ENCODE measurements at regions not wholly inside any gene's neighbourhood (a gene's known extent, or its start where the extent isn't known, plus 50 kb on each side); places are given as distances from the start of the nearest gene placed in this dataset.

DNA sequence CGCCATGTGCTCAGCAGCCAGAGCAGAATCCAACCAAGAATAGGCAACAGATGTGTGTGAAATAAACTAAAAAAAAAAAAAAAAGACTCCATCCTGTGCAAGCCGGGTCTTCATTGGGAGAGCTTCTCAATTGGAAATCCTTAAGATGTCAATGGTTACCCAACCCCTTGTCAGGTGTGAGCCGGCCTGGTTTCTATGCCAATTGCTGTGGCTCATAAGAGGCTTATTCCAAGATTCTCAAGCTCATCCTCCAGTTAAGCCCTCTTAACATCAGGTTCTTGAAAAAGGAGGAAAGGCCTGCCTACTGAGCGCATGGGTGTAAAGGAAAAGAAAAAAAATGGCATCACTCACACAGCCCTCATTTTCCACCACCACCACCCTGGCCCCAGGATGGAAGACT lies 1084.6 kb downstream of the UQCRFS1 start:
- ChIA-PET POLR2A (interaction anchor here (0.7 kb wide), 1 partner anchor 61 kb away, joined by 3 read pairs; no protein-coding TSS in a partner anchor), CTCF (interaction anchor here (0.8 to 1.0 kb wide), 2 partner anchors 11 to 19 kb away, joined by 3 read pairs; no protein-coding TSS in a partner anchor)
- DNase-seq (ENCODE audit: low spot score) (no peak), ATAC-seq (no peak)
- 0 out of 2 replicates have a peak, but pooled peaks cover 4% of the 10 kb centered on the region for H3K9me3 Mint-ChIP-seq
- H3K27me3 Mint-ChIP-seq (ENCODE audit: low read depth) = no peaks in the 10 kb centered on the region
- TF ChIP-seq, protein P1, sequence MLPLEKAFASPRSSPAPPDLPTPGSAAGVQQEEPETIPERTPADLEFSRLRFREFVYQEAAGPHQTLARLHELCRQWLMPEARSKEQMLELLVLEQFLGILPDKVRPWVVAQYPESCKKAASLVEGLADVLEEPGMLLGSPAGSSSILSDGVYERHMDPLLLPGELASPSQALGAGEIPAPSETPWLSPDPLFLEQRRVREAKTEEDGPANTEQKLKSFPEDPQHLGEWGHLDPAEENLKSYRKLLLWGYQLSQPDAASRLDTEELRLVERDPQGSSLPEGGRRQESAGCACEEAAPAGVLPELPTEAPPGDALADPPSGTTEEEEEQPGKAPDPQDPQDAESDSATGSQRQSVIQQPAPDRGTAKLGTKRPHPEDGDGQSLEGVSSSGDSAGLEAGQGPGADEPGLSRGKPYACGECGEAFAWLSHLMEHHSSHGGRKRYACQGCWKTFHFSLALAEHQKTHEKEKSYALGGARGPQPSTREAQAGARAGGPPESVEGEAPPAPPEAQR (CRISPR knock-in tag; IDR thresholded peaks at IDR 0.05) = no peak
- TF ChIP-seq AFF4 (CRISPR knock-in tag; IDR thresholded peaks at IDR 0.05; ENCODE audit: borderline replicate concordance) (no peak), ZNF425 (CRISPR knock-in tag; conservative IDR thresholded peaks at IDR 0.05) (no peak), IRF2 (CRISPR knock-in tag; IDR thresholded peaks at IDR 0.05; ENCODE audit: borderline replicate concordance, low read depth) (no peak), ZBTB21 (CRISPR knock-in tag; IDR thresholded peaks at IDR 0.05; ENCODE audit: borderline replicate concordance) (no peak), OVOL2 (CRISPR knock-in tag; IDR thresholded peaks at IDR 0.05; ENCODE audit: borderline replicate concordance) (no peak), ZNF532 (CRISPR knock-in tag; IDR thresholded peaks at IDR 0.05; ENCODE audit: borderline replicate concordance) (no peak), HMGXB4 (CRISPR knock-in tag; IDR thresholded peaks at IDR 0.05) (no peak), ELF4 (CRISPR knock-in tag; IDR thresholded peaks at IDR 0.05; ENCODE audit: low read depth) (no peak)
- peaks cover 20% of the 10 kb centered on the region for H3K4me1 Mint-ChIP-seq
- no peak overlapping the region for H3K27ac Mint-ChIP-seq
- H3K36me3 Mint-ChIP-seq = no peaks in the 10 kb centered on the region
- no peak overlapping the region for H3K4me3 Mint-ChIP-seq

All from WTC11 (cell line).